HG03342 (cell line): ENCODE measurements at regions not wholly inside any gene's neighbourhood (a gene's known extent, or its start where the extent isn't known, plus 50 kb on each side); places are given as distances from the start of the nearest gene placed in this dataset.

Source experiments
- ATAC-seq: cut with Tn5 transposase; IDR thresholded peaks from one replicate; pipeline ENCODE4 v1.9.1; 2021; ENCODE audit warnings: mild to moderate bottlenecking, moderate library complexity; ENCODE audit not compliant: unreplicated experiment

GRCh38 chr17:12287953-12288352, 267.3 kb downstream of the MAP2K4 start:
- no peak for ATAC-seq

- no peak for ATAC-seq
These were observed 269.5 kb downstream of the MAP2K4 start for GRCh38 chr17:12290207-12290606.

- ATAC-seq = no peak
These were observed 275.5 kb downstream of the MAP2K4 start for GRCh38 chr17:12296209-12296625.

DNA sequence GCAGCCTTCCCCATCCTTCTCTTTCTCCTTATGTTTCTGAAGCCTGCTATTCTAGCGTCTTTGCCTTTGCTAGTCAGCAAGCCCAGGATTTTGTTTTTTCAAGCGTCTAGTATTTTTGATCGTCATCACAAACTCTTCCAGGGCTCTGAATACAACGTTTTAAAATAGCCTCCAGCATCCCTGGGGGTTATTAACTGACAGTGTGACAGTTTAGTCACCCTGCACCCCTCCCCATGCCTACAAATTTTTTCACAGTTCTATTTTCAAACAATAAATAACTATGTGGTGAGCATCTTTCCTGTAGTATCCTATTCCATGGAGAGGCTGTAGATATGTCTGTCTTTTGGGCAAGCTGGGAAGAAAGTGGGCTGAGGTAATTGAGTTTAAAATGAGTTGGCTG, 280.9 kb downstream of the MAP2K4 start:
- no peak for ATAC-seq

DNA sequence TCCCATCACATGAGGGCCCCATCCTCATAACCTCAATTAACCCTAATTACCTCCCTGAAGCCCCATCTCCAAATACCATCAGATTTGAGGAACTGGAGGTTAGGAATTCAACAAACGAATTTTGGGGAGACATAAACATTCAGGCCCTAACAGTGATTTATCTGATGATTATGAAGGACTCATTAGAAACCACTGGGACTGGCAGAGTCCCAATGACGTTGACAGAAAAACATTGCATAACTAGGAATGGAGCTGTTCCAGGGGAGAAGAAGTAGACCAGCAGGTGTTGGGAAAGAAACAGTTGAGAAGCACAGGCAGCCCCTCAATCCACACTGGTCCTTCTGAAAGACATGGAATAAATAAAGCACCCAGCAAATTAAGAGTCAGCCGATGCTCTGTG, 282.0 kb downstream of the MAP2K4 start:
- no peak for ATAC-seq

DNA sequence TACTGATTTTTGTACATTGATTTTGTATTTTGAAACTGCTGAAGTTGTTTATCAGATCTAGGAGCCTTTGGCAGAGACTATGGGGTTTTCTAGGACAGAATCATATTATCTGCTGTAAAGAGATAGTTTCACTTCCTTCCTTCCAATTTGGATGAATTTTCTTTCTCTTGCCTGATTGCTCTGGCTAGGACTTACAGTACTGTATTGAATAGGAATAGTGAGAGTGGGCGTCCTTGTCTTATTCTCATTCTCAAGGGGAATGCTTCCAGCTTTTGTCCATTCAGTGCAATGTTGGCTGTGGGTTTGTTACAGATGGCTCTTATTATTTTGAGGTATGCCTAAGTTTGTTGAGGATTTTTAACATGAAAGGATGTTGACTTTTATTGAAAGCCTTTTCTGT, 290.1 kb downstream of the MAP2K4 start:
- ATAC-seq = no peak

- no peak for ATAC-seq
These were observed 292.0 kb downstream of the MAP2K4 start for GRCh38 chr17:12312692-12313091.

DNA sequence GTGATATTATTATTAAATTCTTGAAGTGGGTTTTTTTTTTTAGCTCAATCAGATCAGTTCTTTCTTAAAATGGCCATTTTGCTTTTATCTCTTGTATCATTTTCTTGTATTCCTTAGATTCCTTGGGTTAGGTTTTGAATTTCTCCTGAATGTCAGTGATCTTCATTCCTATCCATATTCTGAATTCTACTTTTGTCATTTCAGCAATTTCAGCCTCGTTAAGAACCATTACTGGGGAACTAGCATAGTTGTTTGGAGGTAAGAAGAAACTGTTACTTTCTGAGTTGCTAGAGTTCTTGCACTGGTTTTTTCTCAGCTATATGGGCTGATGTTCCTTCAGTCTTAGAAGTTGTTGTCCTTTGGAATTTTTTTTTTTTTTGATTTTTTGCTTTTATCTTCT, 293.1 kb downstream of the MAP2K4 start:
- no peak for ATAC-seq

DNA sequence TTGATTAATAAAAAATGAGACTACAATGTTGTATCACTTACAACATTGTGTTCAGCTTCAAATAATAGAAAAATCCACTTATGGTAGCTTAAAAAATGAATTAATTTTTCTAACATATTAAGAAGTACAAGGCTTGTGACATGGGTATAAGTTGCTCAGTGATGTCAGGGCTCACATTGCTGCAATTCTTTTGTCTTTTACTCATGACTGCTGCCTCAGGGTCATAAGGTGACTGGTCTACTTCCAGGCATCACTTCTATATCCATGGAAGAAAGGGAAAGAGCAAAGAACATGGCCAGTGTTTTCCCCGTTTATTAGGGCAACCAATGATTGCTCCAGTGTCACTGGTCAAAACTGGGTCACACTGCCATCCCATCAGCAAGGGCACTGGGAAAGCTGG, 295.3 kb downstream of the MAP2K4 start:
- no peak for ATAC-seq

- ATAC-seq = no peak
These were observed 298.0 kb downstream of the MAP2K4 start for GRCh38 chr17:12318571-12319266.

GRCh38 chr17:12320286-12320685, 299.6 kb downstream of the MAP2K4 start:
- no peak for ATAC-seq

GRCh38 chr17:12328204-12328603, 307.5 kb downstream of the MAP2K4 start:
- ATAC-seq = no peak

DNA sequence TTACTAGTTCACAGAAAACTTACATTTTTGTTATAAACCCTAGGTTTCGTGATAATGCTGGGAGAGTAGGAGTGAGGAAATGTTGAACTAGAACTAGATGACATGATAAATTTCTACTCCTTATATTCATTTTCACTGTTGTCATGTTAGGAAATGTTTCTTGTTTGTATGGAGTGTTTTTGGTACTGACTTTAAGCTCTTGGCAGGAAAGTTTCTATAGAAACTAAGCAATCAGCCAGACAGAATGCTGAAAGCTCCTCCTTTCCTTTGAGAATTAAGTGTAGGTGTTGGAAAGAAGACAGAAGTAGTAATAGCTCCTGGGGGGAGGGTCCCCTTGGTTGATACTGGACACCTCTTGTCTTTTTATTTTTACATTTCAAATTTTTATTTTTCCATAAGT, 309.8 kb downstream of the MAP2K4 start:
- ATAC-seq = no peak

DNA sequence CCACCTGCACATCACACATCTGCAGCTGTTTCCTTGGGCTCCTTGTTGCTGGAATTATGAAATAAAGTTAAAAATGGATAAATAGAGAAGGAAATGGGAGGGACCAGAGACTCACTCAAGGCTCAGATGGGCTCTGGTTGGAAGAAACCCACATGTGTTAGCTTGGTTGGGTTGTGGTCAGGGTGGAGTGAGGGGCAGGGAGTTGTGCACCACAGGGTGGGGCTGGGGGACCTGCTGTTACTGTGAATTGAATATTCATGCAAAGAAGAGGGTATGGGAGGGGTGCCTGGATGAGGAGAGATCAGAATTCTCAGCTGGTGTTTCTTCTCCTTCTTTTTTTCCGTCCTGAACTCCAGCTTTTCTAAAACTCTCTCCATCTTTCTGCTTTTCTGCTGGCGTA, 320.7 kb downstream of the MAP2K4 start:
- no peak for ATAC-seq

GRCh38 chr17:12342161-12342560, 321.5 kb downstream of the MAP2K4 start:
- ATAC-seq = no peak

- no peak for ATAC-seq
These were observed 322.1 kb downstream of the MAP2K4 start for GRCh38 chr17:12342609-12343435.

DNA sequence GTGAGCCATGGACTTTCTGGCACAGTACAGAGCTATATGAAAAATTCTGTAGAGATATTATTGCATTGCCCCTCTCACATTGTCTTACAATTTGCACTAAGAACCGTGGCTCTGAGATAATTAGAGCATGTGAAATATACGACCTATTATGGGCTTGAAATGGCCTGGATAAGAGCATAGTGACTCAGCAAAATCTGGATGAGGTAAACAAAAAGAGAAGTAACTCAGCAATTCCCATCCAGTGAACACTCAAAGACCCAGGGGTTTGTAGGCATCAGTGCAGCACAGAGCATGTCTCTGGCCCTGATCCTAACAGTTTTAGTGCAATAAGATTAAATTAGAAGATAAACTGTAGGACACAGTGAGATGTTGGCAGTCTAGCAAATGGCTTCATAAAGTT, 317.2 kb upstream of the MYOCD start:
- no peak for ATAC-seq

GRCh38 chr17:12349297-12349696, 316.4 kb upstream of the MYOCD start:
- no peak for ATAC-seq

- ATAC-seq = no peak
These were observed 313.6 kb upstream of the MYOCD start for GRCh38 chr17:12352127-12352526.

- ATAC-seq = no peak
These were observed 308.1 kb upstream of the MYOCD start for GRCh38 chr17:12357600-12357999.

- no peak for ATAC-seq
These were observed 307.2 kb upstream of the MYOCD start for GRCh38 chr17:12358477-12358876.

DNA sequence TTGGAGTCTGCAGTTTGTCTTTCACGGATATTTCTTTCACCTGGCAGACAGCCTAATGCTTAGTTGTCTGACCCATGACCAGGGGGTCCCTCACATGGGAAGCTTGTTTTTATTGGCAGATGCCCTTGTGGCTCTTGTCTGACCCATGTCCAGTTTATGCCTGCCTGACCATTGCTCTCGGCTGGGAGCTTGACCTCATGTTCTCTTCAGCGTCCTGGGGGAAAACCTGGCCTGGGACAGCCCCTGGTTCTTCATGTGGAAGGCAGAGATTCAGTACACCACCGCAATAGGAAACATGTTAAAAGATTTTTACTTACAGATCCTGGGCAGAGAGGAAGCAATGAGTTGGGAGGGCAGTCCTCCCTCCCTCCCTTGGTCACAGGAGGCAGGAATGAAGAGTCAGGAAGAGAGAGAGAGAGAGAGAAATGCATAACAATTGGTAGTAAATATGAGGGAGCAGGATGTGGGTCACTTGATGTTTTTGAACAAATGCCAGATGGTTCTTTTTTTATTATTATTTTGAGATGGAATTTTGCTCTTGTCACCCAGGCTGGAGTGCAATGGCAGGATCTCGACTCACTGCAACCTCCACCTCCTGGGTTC, 302.7 kb upstream of the MYOCD start:
- ATAC-seq = no peak
